Neural progenitor cell (in vitro differentiated cells): ENCODE measurements at regions not wholly inside any gene's neighbourhood (a gene's known extent, or its start where the extent isn't known, plus 50 kb on each side); places are given as distances from the start of the nearest gene placed in this dataset.

Experiments used
- EZH2 ChIP-seq: fragments of 200-600 bp; sonication (generic); IDR thresholded peaks from 2 replicates; pipeline ENCODE4 v1.6.1; 2017; ENCODE audit warnings: antibody characterized with exemption, mild to moderate bottlenecking, moderate library complexity
- EZH2phosphoT487 ChIP-seq: fragments of 200-600 bp; sonication (generic); IDR thresholded peaks from 2 replicates; pipeline ENCODE4 v1.6.1; 2017; ENCODE audit warnings: antibody characterized with exemption
- TF ChIP-seq, protein P1 (sequence below): fragments of 200-600 bp; sonication (generic); IDR thresholded peaks from 2 replicates; pipeline ENCODE4 v1.5.1; 2017; ENCODE audit warnings: antibody characterized with exemption, mild to moderate bottlenecking

DNA sequence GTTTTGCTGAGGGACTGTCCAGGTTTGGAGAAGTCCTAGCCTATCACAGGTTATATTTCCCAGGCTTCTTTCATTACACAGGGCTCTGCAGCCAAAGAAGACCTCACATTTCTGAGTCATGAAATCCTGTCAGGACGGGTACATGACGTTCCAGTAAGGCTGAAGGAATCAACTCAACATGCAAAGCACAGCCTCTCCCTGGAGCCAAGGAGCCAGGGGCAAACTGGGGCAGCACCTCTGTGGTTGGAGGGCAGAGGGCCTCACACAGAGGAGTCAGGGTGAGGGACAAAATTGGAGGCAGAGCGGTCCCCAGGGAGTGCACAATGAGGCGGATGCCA lies 116.3 kb upstream of the GDF10 start:
- TF ChIP-seq, protein P1, sequence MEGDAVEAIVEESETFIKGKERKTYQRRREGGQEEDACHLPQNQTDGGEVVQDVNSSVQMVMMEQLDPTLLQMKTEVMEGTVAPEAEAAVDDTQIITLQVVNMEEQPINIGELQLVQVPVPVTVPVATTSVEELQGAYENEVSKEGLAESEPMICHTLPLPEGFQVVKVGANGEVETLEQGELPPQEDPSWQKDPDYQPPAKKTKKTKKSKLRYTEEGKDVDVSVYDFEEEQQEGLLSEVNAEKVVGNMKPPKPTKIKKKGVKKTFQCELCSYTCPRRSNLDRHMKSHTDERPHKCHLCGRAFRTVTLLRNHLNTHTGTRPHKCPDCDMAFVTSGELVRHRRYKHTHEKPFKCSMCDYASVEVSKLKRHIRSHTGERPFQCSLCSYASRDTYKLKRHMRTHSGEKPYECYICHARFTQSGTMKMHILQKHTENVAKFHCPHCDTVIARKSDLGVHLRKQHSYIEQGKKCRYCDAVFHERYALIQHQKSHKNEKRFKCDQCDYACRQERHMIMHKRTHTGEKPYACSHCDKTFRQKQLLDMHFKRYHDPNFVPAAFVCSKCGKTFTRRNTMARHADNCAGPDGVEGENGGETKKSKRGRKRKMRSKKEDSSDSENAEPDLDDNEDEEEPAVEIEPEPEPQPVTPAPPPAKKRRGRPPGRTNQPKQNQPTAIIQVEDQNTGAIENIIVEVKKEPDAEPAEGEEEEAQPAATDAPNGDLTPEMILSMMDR = no peak
- TF ChIP-seq EZH2 = no peak
- TF ChIP-seq EZH2phosphoT487 = no peak
